HT-29 (cell line): ENCODE measurements at regions not wholly inside any gene's neighbourhood (a gene's known extent, or its start where the extent isn't known, plus 50 kb on each side); places are given as distances from the start of the nearest gene placed in this dataset. TPM values are rescaled to one million over a fixed set of nuclear protein-coding genes. Genes with fewer than 3 reads are reported as not detected.

ENCODE experiments used
- DNase-seq: peaks from one replicate; pipeline ENCODE4 v3.0.0-alpha.2; 2015; ENCODE audit warnings: low spot score
- small RNA-seq: library from RNA; depleted of rRNA; stranded (forward); fragments of <200 nt; gene quantifications from one replicate; pipeline ENCODE3, GENCODE V24; 2014

GRCh38 chr18:59963229-59963628 is 63.4 kb downstream of the PMAIP1 start:
- DNase-seq, result no peak

DNA sequence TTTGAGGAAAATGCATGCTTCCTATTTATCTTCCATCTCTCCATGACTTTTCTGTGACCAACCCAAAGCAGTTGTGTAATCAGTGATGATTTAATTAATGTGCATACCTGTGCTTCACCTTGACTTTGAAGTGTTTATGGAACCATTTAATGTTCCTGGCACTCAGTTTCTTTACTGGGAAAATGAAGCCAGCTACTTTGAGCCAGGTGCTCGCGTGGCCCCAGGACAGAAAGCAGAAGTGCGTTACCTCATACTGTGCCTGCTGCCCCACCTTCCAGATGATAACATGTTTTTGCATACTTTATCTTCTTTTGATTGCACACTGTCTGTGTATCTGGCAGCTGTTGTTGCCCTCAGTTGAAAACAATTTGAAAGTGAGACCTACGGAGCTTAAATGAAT is 61.3 kb downstream of the PMAIP1 start:
- DNase-seq, result no peak

DNA sequence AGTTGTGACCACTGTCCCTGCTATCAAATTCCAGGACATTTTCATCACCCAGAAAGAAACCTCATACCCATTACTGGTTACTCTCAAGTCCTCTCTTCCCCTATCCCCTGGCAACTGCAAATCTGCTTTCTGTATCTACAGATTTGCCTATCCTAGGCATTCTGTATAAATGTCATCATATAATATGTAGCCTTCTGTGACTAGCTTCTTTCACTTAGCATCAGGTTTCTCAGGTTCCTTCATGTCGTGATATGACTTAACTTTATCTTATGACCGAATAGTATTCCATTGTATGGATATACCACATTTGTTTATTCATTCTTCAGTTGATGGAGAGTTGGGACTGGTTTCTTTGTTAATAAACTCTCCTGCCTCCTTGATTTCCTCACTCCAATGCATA is 60.5 kb downstream of the PMAIP1 start:
- DNase-seq, result no peak

DNA sequence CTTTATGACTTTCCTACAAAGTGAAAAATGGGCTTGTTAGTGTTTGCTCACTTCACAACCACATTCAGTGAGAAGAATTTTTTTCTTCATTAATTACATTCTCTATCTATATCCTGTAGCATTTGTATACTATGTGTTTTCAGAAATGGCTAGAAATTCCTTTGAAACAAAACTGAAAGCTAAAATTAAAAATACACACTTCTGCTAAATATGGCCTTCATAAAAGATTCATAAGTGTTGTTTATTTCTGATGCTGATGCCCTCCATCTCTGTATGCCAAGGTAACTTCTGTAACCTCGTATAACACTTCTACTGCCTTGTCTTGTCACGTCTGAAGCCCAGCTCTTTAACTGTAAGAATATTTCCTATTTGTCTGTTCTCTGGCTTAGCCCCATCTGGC is 59.8 kb downstream of the PMAIP1 start:
- DNase-seq, result no peak

DNA sequence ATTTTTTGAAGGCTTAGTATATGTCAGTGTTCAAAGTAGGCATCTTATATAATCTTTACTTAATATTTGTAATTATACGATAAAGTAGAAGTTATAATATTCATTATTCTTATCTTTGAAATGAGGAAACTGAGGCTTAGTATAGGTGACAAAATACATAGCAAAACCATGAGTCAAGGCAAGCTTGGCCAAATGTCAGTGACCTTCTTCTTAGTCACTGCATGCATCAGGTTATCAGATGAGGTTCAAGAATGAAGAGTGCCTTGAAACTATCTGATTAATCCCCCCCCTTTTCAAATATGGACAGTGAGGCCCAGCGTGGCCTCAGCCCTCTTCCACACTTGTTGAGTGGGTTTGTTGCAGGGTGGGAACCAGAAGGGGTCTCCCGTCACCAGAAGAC is 59.3 kb downstream of the PMAIP1 start:
- DNase-seq, result no peak

DNA sequence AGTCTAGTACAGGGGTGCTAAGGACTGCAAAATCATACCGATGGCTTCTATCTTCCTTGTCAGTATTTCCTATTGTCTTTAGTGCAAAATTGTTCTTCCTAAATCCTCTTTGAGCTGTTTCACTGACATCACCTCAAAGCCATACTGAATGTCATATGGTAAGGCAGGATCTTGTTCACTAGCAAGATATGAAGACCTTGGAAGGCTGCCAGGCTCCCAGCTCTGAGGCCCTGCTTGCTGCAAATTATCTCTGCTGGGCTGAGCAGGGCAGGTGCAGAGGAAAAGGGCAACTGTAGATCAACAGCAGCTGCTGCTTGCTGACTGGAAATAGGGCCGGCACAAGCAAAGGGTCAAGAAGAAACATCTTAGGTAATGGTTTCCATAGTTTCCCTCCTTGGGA is 58.2 kb downstream of the PMAIP1 start:
- peak; percentile 50 for DNase-seq

DNA sequence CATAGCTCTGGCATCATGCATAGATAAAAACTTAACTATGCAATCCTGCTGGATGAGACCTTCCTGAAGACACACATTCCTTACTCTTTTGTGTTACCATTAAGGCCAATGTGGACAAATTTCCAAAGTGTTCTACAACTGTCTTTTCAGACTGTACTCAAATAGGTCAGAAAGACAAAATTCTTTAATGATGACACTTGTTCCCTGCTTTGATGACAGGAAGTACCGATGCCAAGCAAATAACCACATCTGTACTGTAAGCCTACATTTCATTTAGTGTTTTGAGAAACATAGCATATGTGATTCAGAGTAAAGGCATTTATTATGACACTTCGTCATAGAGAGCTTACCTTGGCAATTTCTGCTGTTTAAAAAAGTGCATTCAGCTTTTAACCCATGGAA is 55.0 kb downstream of the PMAIP1 start:
- DNase-seq, result no peak

GRCh38 chr18:59954241-59954640 is 54.4 kb downstream of the PMAIP1 start:
- no peak for DNase-seq

Small RNAs in the stretch of these regions (small RNA-seq; reads per million reads assigned to genes)
- gene RN7SL342P (not detected), gene RNU4-17P (not detected), gene RNU6-567P (not detected)
